H1 (cell line): ENCODE measurements at regions not wholly inside any gene's neighbourhood (a gene's known extent, or its start where the extent isn't known, plus 50 kb on each side); places are given as distances from the start of the nearest gene placed in this dataset.

Source experiments
- BACH1 ChIP-seq: IDR thresholded peaks from 2 replicates; pipeline ENCODE4 v1.6.1; 2012; ENCODE audit warnings: low read length, improper control_type of control experiment
- NANOG ChIP-seq: IDR thresholded peaks from 2 replicates; pipeline ENCODE4 v1.6.1; 2011; ENCODE audit warnings: low read length, low read depth, mild to moderate bottlenecking, inconsistent platforms; ENCODE audit not compliant: insufficient read depth, poor library complexity, severe bottlenecking
- TF ChIP-seq, protein P1 (sequence below): fragments of 300-600 bp; sonication (generic); IDR thresholded peaks from 2 replicates; pipeline ENCODE4 v1.7.1; 2012; ENCODE audit warnings: low read length, moderate library complexity, mild to moderate bottlenecking, inconsistent platforms; ENCODE audit not compliant: insufficient replicate concordance

GRCh38 chr11:119941171-119941570 lies 196.7 kb downstream of the TRIM29 start (continued):
- no peak for TF ChIP-seq BACH1
- TF ChIP-seq NANOG = no peak
- TF ChIP-seq, protein P1, sequence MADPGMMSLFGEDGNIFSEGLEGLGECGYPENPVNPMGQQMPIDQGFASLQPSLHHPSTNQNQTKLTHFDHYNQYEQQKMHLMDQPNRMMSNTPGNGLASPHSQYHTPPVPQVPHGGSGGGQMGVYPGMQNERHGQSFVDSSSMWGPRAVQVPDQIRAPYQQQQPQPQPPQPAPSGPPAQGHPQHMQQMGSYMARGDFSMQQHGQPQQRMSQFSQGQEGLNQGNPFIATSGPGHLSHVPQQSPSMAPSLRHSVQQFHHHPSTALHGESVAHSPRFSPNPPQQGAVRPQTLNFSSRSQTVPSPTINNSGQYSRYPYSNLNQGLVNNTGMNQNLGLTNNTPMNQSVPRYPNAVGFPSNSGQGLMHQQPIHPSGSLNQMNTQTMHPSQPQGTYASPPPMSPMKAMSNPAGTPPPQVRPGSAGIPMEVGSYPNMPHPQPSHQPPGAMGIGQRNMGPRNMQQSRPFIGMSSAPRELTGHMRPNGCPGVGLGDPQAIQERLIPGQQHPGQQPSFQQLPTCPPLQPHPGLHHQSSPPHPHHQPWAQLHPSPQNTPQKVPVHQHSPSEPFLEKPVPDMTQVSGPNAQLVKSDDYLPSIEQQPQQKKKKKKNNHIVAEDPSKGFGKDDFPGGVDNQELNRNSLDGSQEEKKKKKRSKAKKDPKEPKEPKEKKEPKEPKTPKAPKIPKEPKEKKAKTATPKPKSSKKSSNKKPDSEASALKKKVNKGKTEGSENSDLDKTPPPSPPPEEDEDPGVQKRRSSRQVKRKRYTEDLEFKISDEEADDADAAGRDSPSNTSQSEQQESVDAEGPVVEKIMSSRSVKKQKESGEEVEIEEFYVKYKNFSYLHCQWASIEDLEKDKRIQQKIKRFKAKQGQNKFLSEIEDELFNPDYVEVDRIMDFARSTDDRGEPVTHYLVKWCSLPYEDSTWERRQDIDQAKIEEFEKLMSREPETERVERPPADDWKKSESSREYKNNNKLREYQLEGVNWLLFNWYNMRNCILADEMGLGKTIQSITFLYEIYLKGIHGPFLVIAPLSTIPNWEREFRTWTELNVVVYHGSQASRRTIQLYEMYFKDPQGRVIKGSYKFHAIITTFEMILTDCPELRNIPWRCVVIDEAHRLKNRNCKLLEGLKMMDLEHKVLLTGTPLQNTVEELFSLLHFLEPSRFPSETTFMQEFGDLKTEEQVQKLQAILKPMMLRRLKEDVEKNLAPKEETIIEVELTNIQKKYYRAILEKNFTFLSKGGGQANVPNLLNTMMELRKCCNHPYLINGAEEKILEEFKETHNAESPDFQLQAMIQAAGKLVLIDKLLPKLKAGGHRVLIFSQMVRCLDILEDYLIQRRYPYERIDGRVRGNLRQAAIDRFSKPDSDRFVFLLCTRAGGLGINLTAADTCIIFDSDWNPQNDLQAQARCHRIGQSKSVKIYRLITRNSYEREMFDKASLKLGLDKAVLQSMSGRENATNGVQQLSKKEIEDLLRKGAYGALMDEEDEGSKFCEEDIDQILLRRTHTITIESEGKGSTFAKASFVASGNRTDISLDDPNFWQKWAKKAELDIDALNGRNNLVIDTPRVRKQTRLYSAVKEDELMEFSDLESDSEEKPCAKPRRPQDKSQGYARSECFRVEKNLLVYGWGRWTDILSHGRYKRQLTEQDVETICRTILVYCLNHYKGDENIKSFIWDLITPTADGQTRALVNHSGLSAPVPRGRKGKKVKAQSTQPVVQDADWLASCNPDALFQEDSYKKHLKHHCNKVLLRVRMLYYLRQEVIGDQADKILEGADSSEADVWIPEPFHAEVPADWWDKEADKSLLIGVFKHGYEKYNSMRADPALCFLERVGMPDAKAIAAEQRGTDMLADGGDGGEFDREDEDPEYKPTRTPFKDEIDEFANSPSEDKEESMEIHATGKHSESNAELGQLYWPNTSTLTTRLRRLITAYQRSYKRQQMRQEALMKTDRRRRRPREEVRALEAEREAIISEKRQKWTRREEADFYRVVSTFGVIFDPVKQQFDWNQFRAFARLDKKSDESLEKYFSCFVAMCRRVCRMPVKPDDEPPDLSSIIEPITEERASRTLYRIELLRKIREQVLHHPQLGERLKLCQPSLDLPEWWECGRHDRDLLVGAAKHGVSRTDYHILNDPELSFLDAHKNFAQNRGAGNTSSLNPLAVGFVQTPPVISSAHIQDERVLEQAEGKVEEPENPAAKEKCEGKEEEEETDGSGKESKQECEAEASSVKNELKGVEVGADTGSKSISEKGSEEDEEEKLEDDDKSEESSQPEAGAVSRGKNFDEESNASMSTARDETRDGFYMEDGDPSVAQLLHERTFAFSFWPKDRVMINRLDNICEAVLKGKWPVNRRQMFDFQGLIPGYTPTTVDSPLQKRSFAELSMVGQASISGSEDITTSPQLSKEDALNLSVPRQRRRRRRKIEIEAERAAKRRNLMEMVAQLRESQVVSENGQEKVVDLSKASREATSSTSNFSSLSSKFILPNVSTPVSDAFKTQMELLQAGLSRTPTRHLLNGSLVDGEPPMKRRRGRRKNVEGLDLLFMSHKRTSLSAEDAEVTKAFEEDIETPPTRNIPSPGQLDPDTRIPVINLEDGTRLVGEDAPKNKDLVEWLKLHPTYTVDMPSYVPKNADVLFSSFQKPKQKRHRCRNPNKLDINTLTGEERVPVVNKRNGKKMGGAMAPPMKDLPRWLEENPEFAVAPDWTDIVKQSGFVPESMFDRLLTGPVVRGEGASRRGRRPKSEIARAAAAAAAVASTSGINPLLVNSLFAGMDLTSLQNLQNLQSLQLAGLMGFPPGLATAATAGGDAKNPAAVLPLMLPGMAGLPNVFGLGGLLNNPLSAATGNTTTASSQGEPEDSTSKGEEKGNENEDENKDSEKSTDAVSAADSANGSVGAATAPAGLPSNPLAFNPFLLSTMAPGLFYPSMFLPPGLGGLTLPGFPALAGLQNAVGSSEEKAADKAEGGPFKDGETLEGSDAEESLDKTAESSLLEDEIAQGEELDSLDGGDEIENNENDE = no peak
- TF ChIP-seq, all 59 proteins: peak for 0
